Tibial artery (tissue), 4 donors: ENCODE measurements at regions not wholly inside any gene's neighbourhood (a gene's known extent, or its start where the extent isn't known, plus 50 kb on each side); places are given as distances from the start of the nearest gene placed in this dataset.
"Not testable (repeated sequence)": the region's sequence is repeated elsewhere in the genome, so short reads cannot be mapped to it uniquely, and the experiment has no call there.

Source experiments
- DNase-seq, 2 donors: peaks; one replicate each; pipeline ENCODE4 v3.0.0-alpha.2; 2019
- H3K27ac ChIP-seq, 2 donors: fragments of 200-600 bp; sonication (generic) in 1 of 2; 1 replicate in 1 of 2; 2 replicates in 1 of 2; pipeline ENCODE4 v1.5.1; 2018 to 2019; ENCODE audit warnings: mild to moderate bottlenecking in 1 of 2
- H3K27me3 ChIP-seq, 2 donors: fragments of 200-600 bp; sonication (generic) in 1 of 2; one replicate each; pipeline versions ENCODE4 v1.5.1 to v1.6.0; 2016 to 2019
- H3K36me3 ChIP-seq, 3 donors: fragments of 200-600 bp; sonication (generic) in 2 of 3; one replicate each; pipeline ENCODE4 v1.5.1; 2016 to 2019; ENCODE audit warnings: mild to moderate bottlenecking in 2 of 3
- H3K4me1 ChIP-seq, 4 donors: fragments of 200-600 bp; sonication (generic) in 2 of 4; 1 replicate in 3 of 4; 2 replicates in 1 of 4; pipeline ENCODE4 v1.5.1; 2016 to 2019
- H3K4me3 ChIP-seq, 2 donors: fragments of 200-600 bp; sonication (generic) in 1 of 2; 1 replicate in 1 of 2; 2 replicates in 1 of 2; pipeline ENCODE4 v1.5.1; 2018 to 2019; ENCODE audit warnings: mild to moderate bottlenecking in 2 of 2
- H3K9me3 ChIP-seq, 3 donors: fragments of 200-600 bp; sonication (generic) in 1 of 3; one replicate each; pipeline ENCODE4 v1.5.1; 2016 to 2019
- intact Hi-C: fragments of 100-400 bp; cut with DNase I; formaldehyde crosslinking; loops from one replicate; pipeline ENCODE4 v1.15.0; 2023; ENCODE audit warnings: low total_unique reads
- TF ChIP-seq, protein P1 (sequence below), 2 experiments: fragments of 200-600 bp in 1 of 2; fragments of 450-650 bp in 1 of 2; IDR thresholded peaks; one replicate each; pipeline ENCODE4 v1.5.1; 2017 to 2019; ENCODE audit warnings: antibody characterized with exemption in 2 of 2, mild to moderate bottlenecking in 1 of 2, moderate library complexity in 1 of 2

GRCh38 chr5:96483878-96484277, 50.8 kb upstream of the PCSK1 start:
- H3K27me3 ChIP-seq, result no peaks in the 10 kb centered on the region
- no peak overlapping the region for H3K4me3 ChIP-seq
- intact Hi-C loops, result no loop called here
- H3K36me3 ChIP-seq, result no peaks in the 10 kb centered on the region
- DNase-seq, result no peak
- no peaks in the 10 kb centered on the region for H3K9me3 ChIP-seq
- TF ChIP-seq, protein P1, sequence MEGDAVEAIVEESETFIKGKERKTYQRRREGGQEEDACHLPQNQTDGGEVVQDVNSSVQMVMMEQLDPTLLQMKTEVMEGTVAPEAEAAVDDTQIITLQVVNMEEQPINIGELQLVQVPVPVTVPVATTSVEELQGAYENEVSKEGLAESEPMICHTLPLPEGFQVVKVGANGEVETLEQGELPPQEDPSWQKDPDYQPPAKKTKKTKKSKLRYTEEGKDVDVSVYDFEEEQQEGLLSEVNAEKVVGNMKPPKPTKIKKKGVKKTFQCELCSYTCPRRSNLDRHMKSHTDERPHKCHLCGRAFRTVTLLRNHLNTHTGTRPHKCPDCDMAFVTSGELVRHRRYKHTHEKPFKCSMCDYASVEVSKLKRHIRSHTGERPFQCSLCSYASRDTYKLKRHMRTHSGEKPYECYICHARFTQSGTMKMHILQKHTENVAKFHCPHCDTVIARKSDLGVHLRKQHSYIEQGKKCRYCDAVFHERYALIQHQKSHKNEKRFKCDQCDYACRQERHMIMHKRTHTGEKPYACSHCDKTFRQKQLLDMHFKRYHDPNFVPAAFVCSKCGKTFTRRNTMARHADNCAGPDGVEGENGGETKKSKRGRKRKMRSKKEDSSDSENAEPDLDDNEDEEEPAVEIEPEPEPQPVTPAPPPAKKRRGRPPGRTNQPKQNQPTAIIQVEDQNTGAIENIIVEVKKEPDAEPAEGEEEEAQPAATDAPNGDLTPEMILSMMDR (IDR thresholded peaks at IDR 0.05), result no peak
- no peak overlapping the region for H3K27ac ChIP-seq
- H3K4me1 ChIP-seq, result peaks cover 0 to 16% (median 7%) of the 10 kb centered on the region in 4 donors

- TF ChIP-seq, protein P1 (IDR thresholded peaks at IDR 0.05), result no peak
- DNase-seq, result no peak
- H3K4me1 ChIP-seq, result peaks cover 0 to 26% (median 7%) of the 10 kb centered on the region in 4 donors
- H3K4me3 ChIP-seq, result no peak overlapping the region
- H3K9me3 ChIP-seq, result no peaks in the 10 kb centered on the region
- H3K27me3 ChIP-seq, result no peaks in the 10 kb centered on the region
- H3K36me3 ChIP-seq, result no peaks in the 10 kb centered on the region
- intact Hi-C loops, result no loop called here
- H3K27ac ChIP-seq, result peak overlapping the region in 1 of 2 donors; percentile 24
Observed at GRCh38 chr5:96487859-96488258, 54.8 kb upstream of the PCSK1 start.

GRCh38 chr5:96489532-96489931, 56.5 kb upstream of the PCSK1 start:
- Histone ChIP-seq H3K27ac (no peak overlapping the region), H3K4me3 (no peak overlapping the region), H3K4me1 (peaks cover 0 to 32% (median 7%) of the 10 kb centered on the region in 4 donors), H3K9me3 (no peaks in the 10 kb centered on the region), H3K27me3 (no peaks in the 10 kb centered on the region), H3K36me3 (no peaks in the 10 kb centered on the region)
- TF ChIP-seq, protein P1 (IDR thresholded peaks at IDR 0.05), result no peak
- no peak for DNase-seq
- intact Hi-C loops, result no loop called here

DNA sequence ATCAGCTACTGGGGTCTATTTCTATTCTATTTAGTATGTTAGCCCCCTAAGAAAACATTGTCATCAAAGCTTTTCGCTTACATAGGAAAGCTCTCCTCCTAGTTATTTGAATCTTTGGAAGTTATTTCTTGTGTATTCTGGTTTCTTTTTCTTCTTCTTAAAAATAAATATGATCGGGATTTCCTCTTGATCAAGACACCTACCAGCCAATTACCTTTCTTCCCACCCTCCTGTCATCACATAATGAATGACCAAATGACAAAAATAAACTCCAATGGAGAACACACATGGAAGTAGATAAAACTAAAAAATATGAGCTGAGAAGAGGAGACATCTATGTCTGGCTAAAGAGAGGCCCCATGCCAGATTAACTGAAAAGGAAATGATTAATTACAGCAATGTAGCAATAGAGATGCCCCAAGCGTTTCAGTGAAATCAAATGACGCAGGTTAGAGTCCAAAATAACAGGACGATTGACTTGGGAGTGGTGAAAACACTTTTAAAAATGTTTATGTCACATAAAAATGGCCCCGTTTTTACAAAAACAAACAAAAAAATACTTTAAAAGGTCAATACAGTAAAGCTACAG, 59.5 kb upstream of the PCSK1 start:
- peaks cover 0 to 29% (median 5%) of the 10 kb centered on the region in 4 donors for H3K4me1 ChIP-seq
- H3K27me3 ChIP-seq, result no peaks in the 10 kb centered on the region
- no peaks in the 10 kb centered on the region for H3K36me3 ChIP-seq
- no peak overlapping the region for H3K4me3 ChIP-seq
- no peaks in the 10 kb centered on the region for H3K9me3 ChIP-seq
- H3K27ac ChIP-seq, result peak overlapping the region in 1 of 2 donors; percentile 25
- TF ChIP-seq, protein P1 (IDR thresholded peaks at IDR 0.05), result no peak
- DNase-seq, result no peak
- intact Hi-C loops, result no loop called here

DNA sequence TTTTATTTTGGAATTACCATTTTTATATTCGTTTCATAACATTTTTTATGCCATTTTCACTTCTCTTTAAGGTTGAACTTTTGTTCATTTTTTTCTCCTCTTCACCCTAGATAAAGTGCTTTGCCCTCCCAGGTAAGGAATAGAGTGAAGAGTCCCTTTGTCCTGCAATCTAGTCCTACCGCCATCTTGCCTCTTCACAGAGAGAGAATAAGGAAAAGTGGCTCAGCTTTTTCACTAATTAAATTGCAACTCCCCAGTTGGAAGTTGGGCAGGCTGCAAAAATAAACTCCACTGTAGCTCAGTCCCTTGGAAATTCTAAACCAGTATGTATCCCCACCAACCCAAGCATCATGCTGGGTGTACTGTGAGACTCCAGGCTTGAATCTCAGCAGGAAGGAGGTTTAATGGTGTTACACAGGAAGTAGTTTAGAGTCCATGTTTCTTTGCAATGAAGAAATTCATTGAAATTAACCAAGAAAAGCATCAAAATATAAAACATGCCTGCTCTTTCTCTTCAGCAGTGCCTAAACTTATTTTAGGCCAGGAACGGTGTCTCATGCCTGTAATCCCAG, 60.3 kb upstream of the PCSK1 start:
- Histone ChIP-seq H3K36me3 (no peaks in the 10 kb centered on the region), H3K9me3 (no peaks in the 10 kb centered on the region), H3K4me3 (no peak overlapping the region), H3K27me3 (no peaks in the 10 kb centered on the region), H3K27ac (peak overlapping the region in 1 of 2 donors; percentile 25), H3K4me1 (peaks cover 0 to 22% (median 1%) of the 10 kb centered on the region in 4 donors)
- TF ChIP-seq, protein P1 (IDR thresholded peaks at IDR 0.05), result no peak
- intact Hi-C loops, result no loop called here
- no peak for DNase-seq

DNA sequence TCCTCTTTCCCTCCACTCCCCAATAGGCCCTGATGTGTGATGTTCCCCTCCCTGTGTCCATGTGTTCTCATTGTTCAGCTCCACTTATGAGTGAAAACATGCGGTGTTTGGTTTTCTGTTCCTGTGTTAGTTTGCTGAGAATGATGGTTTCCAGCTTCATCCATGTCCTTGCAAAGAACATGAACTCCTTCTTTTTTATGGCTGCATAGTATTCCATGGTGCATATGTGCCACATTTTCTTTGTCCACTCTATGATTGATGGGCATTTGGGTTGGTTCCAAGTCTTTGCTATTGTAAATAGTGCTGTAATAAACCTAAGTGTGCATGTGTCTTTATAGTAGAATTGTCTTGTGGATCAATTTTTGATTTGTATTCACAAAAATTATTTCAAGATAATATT, 62.4 kb upstream of the PCSK1 start:
- H3K27ac ChIP-seq, DNase-seq, H3K9me3 ChIP-seq, H3K36me3 ChIP-seq, intact Hi-C loops, H3K4me3 ChIP-seq, H3K27me3 ChIP-seq: not testable (repeated sequence)
- H3K4me1 ChIP-seq, result peaks cover 0 to 14% (median 0%) of the 10 kb centered on the region in 4 donors

DNA sequence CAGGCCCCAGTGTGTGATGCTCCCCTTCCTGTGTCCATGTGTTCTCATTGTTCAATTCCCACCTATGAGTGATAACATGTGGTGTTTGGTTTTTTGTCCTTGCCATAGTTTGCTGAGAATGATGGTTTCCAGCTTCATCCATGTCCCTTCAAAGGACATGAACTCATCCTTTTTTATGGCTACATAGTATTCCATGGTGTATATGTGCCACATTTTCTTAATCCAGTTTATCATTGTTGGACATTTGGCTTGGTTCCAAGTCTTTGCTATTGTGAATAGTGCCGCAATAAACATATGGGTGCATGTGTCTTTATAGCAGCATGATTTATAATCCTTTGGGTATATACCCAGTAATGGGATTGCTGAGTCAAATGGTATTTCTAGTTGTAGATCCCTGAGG, 64.0 kb upstream of the PCSK1 start:
- H3K27ac ChIP-seq, intact Hi-C loops, DNase-seq, H3K27me3 ChIP-seq, H3K4me3 ChIP-seq, H3K9me3 ChIP-seq, H3K36me3 ChIP-seq: not testable (repeated sequence)
- peaks cover 0 to 14% (median 0%) of the 10 kb centered on the region in 4 donors for H3K4me1 ChIP-seq
